ENCODE measurements at regions not wholly inside any gene's neighbourhood (a gene's known extent, or its start where the extent isn't known, plus 50 kb on each side); places are given as distances from the start of the nearest gene placed in this dataset.

GRCh38 chr17:71363661-71364060, 757.2 kb upstream of the SOX9 start:
- TF ChIP-seq POLR2AphosphoS2 (conservative IDR thresholded peaks at IDR 0.05; ENCODE audit: low read length) (no peak), MAX (IDR thresholded peaks at IDR 0.05) (no peak), JUNB (IDR thresholded peaks at IDR 0.05) (no peak), RFX5 (IDR thresholded peaks at IDR 0.05) (no peak), MYC (IDR thresholded peaks at IDR 0.05; ENCODE audit: borderline replicate concordance, low read length) (no peak), ESRRA (IDR thresholded peaks at IDR 0.05; ENCODE audit: borderline replicate concordance, low read length) (no peak), MAZ (IDR thresholded peaks at IDR 0.05; ENCODE audit: borderline replicate concordance, low read depth, low read length) (no peak), FOSB (CRISPR knock-in tag; IDR thresholded peaks at IDR 0.05) (no peak), ZC3H11A (IDR thresholded peaks at IDR 0.05) (no peak), RAD21 (conservative IDR thresholded peaks at IDR 0.05 in 1 of 2, IDR thresholded peaks at IDR 0.05 in 1 of 2) (no peak), CBX2 (IDR thresholded peaks at IDR 0.05; ENCODE audit: borderline replicate concordance, low read depth) (no peak), CEBPB (IDR thresholded peaks at IDR 0.05) (no peak), FOSL2 (IDR thresholded peaks at IDR 0.05) (no peak), FOSL2 (CRISPR knock-in tag; IDR thresholded peaks at IDR 0.05) (no peak), RCOR1 (IDR thresholded peaks at IDR 0.05; ENCODE audit: low read depth, low read length) (no peak), PHF8 (IDR thresholded peaks at IDR 0.05; ENCODE audit: borderline replicate concordance, low read depth) (no peak)
- TF ChIP-seq, protein P1, sequence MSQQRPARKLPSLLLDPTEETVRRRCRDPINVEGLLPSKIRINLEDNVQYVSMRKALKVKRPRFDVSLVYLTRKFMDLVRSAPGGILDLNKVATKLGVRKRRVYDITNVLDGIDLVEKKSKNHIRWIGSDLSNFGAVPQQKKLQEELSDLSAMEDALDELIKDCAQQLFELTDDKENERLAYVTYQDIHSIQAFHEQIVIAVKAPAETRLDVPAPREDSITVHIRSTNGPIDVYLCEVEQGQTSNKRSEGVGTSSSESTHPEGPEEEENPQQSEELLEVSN (IDR thresholded peaks at IDR 0.05; ENCODE audit: borderline replicate concordance, low read depth): no peak
- TF ChIP-seq, protein P2, sequence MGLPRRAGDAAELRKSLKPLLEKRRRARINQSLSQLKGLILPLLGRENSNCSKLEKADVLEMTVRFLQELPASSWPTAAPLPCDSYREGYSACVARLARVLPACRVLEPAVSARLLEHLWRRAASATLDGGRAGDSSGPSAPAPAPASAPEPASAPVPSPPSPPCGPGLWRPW (IDR thresholded peaks at IDR 0.05): no peak
- no peak for ATAC-seq
- Histone ChIP-seq H3K4me1 (0 out of 3 replicates have a peak, but pooled peaks cover 4% of the 10 kb centered on the region), H3K4me3 (no peak overlapping the region), H3K4me2 (no peak overlapping the region), H3K9me3 (no peaks in the 10 kb centered on the region), H3K27ac (no peak overlapping the region)
- WGBS (ENCODE audit: missing lambda C conversion rate): 20% methylated on average over 2 of the region's 2 CpGs
- POLR2A ChIA-PET: no interaction called here
- no peak for DNase-seq (ENCODE audit: low read depth in 1 of 2, low spot score in 1 of 2)
- CTCF ChIA-PET: no interaction called here
- FAIRE-seq: no peak

DNA sequence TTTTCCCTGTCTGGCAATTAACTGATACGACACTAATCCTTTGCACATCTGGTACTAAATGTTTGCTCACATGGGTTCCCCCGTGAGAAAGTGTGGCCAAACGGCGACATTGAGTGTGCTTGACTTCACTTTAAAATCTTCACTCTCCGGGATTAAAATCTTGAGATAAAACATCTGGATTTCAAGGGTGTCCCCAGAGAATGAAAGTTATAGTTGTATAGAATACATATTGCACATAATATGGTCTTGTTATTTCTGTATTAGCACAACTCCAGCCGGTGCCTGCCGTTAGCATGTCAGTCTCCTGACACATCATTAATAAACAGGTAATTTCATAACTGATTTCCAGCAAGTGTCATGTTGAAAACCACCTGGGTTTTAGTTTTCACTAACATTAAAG, 749.0 kb upstream of the SOX9 start:
- H3K4me2 ChIP-seq: no peak overlapping the region
- H3K4me1 ChIP-seq: no peaks in the 10 kb centered on the region
- H3K27ac ChIP-seq: no peak overlapping the region
- no peak for ATAC-seq
- no peak overlapping the region for H3K4me3 ChIP-seq
- ChIA-PET POLR2A (no interaction called here), CTCF (no interaction called here)
- TF ChIP-seq SREBF2 (IDR thresholded peaks at IDR 0.05) (no peak), ZFP36 (IDR thresholded peaks at IDR 0.05; ENCODE audit: borderline replicate concordance, partially characterized antibody) (no peak), FOSL2 (IDR thresholded peaks at IDR 0.05) (no peak), FOSL2 (CRISPR knock-in tag; IDR thresholded peaks at IDR 0.05) (no peak), BHLHE40 (IDR thresholded peaks at IDR 0.05; ENCODE audit: low read depth, low read length) (no peak), CHD4 (IDR thresholded peaks at IDR 0.05; ENCODE audit: borderline replicate concordance) (no peak), RARB (CRISPR knock-in tag; IDR thresholded peaks at IDR 0.05) (no peak), ELK1 (IDR thresholded peaks at IDR 0.05; ENCODE audit: low read depth, low read length) (no peak), MAZ (IDR thresholded peaks at IDR 0.05; ENCODE audit: borderline replicate concordance, low read depth, low read length) (no peak), ZC3H11A (IDR thresholded peaks at IDR 0.05) (no peak), TP53 (CRISPR knock-in tag; IDR thresholded peaks at IDR 0.05) (no peak), CEBPB (IDR thresholded peaks at IDR 0.05) (no peak), HEYL (CRISPR knock-in tag; IDR thresholded peaks at IDR 0.05) (no peak), ATOH8 (CRISPR knock-in tag; IDR thresholded peaks at IDR 0.05; ENCODE audit: low read depth) (no peak), MAX (IDR thresholded peaks at IDR 0.05) (no peak), JUN (IDR thresholded peaks at IDR 0.05) (no peak), CBX2 (IDR thresholded peaks at IDR 0.05; ENCODE audit: borderline replicate concordance, low read depth) (no peak)
- TF ChIP-seq, protein P3, sequence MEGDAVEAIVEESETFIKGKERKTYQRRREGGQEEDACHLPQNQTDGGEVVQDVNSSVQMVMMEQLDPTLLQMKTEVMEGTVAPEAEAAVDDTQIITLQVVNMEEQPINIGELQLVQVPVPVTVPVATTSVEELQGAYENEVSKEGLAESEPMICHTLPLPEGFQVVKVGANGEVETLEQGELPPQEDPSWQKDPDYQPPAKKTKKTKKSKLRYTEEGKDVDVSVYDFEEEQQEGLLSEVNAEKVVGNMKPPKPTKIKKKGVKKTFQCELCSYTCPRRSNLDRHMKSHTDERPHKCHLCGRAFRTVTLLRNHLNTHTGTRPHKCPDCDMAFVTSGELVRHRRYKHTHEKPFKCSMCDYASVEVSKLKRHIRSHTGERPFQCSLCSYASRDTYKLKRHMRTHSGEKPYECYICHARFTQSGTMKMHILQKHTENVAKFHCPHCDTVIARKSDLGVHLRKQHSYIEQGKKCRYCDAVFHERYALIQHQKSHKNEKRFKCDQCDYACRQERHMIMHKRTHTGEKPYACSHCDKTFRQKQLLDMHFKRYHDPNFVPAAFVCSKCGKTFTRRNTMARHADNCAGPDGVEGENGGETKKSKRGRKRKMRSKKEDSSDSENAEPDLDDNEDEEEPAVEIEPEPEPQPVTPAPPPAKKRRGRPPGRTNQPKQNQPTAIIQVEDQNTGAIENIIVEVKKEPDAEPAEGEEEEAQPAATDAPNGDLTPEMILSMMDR (IDR thresholded peaks at IDR 0.05): no peak
- TF ChIP-seq, protein P4, sequence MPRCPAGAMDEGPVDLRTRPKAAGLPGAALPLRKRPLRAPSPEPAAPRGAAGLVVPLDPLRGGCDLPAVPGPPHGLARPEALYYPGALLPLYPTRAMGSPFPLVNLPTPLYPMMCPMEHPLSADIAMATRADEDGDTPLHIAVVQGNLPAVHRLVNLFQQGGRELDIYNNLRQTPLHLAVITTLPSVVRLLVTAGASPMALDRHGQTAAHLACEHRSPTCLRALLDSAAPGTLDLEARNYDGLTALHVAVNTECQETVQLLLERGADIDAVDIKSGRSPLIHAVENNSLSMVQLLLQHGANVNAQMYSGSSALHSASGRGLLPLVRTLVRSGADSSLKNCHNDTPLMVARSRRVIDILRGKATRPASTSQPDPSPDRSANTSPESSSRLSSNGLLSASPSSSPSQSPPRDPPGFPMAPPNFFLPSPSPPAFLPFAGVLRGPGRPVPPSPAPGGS (IDR thresholded peaks at IDR 0.05): no peak
- H3K9me3 ChIP-seq: no peaks in the 10 kb centered on the region
- DNase-seq (ENCODE audit: low read depth in 1 of 2, low spot score in 1 of 2): no peak
- peak; percentile 56 for FAIRE-seq
- 78% methylated on average over 7 of the region's 7 CpGs for WGBS (ENCODE audit: missing lambda C conversion rate)
